GM18867 (cell line): ENCODE measurements at regions not wholly inside any gene's neighbourhood (a gene's known extent, or its start where the extent isn't known, plus 50 kb on each side); places are given as distances from the start of the nearest gene placed in this dataset.

Experiments
- ATAC-seq: cut with Tn5 transposase; IDR thresholded peaks from one replicate; pipeline ENCODE4 v1.9.1; 2021; ENCODE audit warnings: mild to moderate bottlenecking, moderate library complexity; ENCODE audit not compliant: unreplicated experiment

- no peak for ATAC-seq
These were observed 598.6 kb downstream of the NPHP4 start for GRCh38 chr1:5393603-5394002.

- no peak for ATAC-seq
These were observed 599.1 kb downstream of the NPHP4 start for GRCh38 chr1:5393146-5393545.

GRCh38 chr1:5391725-5392124, 600.5 kb downstream of the NPHP4 start:
- ATAC-seq: no peak

GRCh38 chr1:5390504-5390903, 601.7 kb downstream of the NPHP4 start:
- ATAC-seq: no peak

- ATAC-seq: no peak
These were observed 602.9 kb downstream of the NPHP4 start for GRCh38 chr1:5389101-5389885.

GRCh38 chr1:5388622-5389021, 603.6 kb downstream of the NPHP4 start:
- no peak for ATAC-seq

- ATAC-seq: no peak
These were observed 605.9 kb downstream of the NPHP4 start for GRCh38 chr1:5386371-5386770.

- no peak for ATAC-seq
These were observed 606.3 kb downstream of the NPHP4 start for GRCh38 chr1:5385956-5386355.

- no peak for ATAC-seq
These were observed 607.0 kb downstream of the NPHP4 start for GRCh38 chr1:5385096-5385799.

- ATAC-seq: no peak
These were observed 610.7 kb downstream of the NPHP4 start for GRCh38 chr1:5381491-5381890.

- no peak for ATAC-seq
These were observed 613.0 kb downstream of the NPHP4 start for GRCh38 chr1:5379176-5379759.

GRCh38 chr1:5376538-5377247, 615.5 kb downstream of the NPHP4 start:
- no peak for ATAC-seq

GRCh38 chr1:5375481-5375880, 616.7 kb downstream of the NPHP4 start:
- ATAC-seq: no peak

GRCh38 chr1:5374192-5374591, 618.0 kb downstream of the NPHP4 start:
- no peak for ATAC-seq

GRCh38 chr1:5373281-5373680, 618.9 kb downstream of the NPHP4 start:
- no peak for ATAC-seq

- ATAC-seq: no peak
These were observed 621.0 kb downstream of the NPHP4 start for GRCh38 chr1:5371270-5371669.

- no peak for ATAC-seq
These were observed 621.9 kb downstream of the NPHP4 start for GRCh38 chr1:5370311-5370710.

GRCh38 chr1:5369223-5369622, 623.0 kb downstream of the NPHP4 start:
- ATAC-seq: no peak

GRCh38 chr1:5368201-5368600, 624.0 kb downstream of the NPHP4 start:
- ATAC-seq: no peak

- ATAC-seq: no peak
These were observed 624.9 kb downstream of the NPHP4 start for GRCh38 chr1:5367306-5367705.

GRCh38 chr1:5365751-5366150, 626.5 kb downstream of the NPHP4 start:
- no peak for ATAC-seq
